HepG2 (cell line): ENCODE measurements at regions not wholly inside any gene's neighbourhood (a gene's known extent, or its start where the extent isn't known, plus 50 kb on each side); places are given as distances from the start of the nearest gene placed in this dataset.

Experiments used
- AKAP8 ChIP-seq: sonication (generic); formaldehyde crosslinking; IDR thresholded peaks from 2 replicates; pipeline ENCODE4 v1.5.1; 2020; ENCODE audit warnings: mild to moderate bottlenecking, missing genetic modification reagents
- GABPA ChIP-seq, 2 experiments: IDR thresholded peaks; 2 replicates each; pipeline ENCODE4 v1.6.1; 2011 to 2016; ENCODE audit warnings: low read depth in 2 of 2, low read length in 1 of 2, missing biosample characterization in 1 of 2, missing genetic modification characterization in 1 of 2
- ZFYVE20 ChIP-seq: sonication (generic); formaldehyde crosslinking; IDR thresholded peaks from 2 replicates; pipeline ENCODE4 v1.8.0; 2023; ENCODE audit warnings: low read depth, mild to moderate bottlenecking, moderate library complexity, missing genetic modification reagents, borderline replicate concordance
- ZNF317 ChIP-seq: sonication (generic); formaldehyde crosslinking; IDR thresholded peaks from 2 replicates; pipeline ENCODE4 v1.5.0; 2020; ENCODE audit warnings: mild to moderate bottlenecking, missing genetic modification reagents
- TF ChIP-seq, protein P1 (sequence below): sonication (generic); formaldehyde crosslinking; conservative IDR thresholded peaks from 2 replicates; pipeline ENCODE4 v1.4.0; 2020; ENCODE audit warnings: missing genetic modification reagents
- TF ChIP-seq, protein P2 (sequence below): sonication (generic); formaldehyde crosslinking; IDR thresholded peaks from 2 replicates; pipeline ENCODE4 v1.4.0; 2020; ENCODE audit warnings: missing genetic modification reagents, borderline replicate concordance
- TF ChIP-seq, protein P3 (sequence below): sonication (generic); formaldehyde crosslinking; IDR thresholded peaks from 2 replicates; pipeline ENCODE4 v1.8.0; 2022; ENCODE audit warnings: mild to moderate bottlenecking, missing genetic modification reagents

DNA sequence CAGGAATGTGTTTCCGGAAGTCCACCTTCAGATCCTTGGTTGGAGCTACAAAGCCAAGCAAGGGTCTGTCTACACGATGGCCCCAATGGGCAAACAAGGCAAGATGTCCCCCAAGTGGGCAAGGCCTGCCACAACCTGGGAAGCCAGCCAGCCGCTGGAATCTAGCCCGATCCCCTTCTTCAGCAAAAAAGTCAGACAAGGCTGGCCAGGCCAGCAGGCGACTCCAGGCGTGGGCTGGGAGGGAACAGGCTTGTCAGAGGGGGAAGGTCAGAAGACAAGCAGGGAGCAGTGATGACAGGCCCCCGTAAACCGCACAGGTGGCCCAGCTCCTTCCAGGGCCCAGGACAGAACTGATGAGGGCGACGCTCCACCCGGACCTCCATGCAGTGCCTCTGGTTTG is 69.7 kb upstream of the WASF3 start (continued):
- TF ChIP-seq, protein P1, sequence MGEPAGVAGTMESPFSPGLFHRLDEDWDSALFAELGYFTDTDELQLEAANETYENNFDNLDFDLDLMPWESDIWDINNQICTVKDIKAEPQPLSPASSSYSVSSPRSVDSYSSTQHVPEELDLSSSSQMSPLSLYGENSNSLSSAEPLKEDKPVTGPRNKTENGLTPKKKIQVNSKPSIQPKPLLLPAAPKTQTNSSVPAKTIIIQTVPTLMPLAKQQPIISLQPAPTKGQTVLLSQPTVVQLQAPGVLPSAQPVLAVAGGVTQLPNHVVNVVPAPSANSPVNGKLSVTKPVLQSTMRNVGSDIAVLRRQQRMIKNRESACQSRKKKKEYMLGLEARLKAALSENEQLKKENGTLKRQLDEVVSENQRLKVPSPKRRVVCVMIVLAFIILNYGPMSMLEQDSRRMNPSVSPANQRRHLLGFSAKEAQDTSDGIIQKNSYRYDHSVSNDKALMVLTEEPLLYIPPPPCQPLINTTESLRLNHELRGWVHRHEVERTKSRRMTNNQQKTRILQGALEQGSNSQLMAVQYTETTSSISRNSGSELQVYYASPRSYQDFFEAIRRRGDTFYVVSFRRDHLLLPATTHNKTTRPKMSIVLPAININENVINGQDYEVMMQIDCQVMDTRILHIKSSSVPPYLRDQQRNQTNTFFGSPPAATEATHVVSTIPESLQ (CRISPR knock-in tag) = no peak
- TF ChIP-seq AKAP8 = no peak
- TF ChIP-seq ZNF317 (CRISPR knock-in tag) = no peak
- TF ChIP-seq ZFYVE20 (CRISPR knock-in tag) = no peak
- TF ChIP-seq GABPA (IDR thresholded peaks at IDR 0.05; ENCODE audit: low read depth, low read length) = no peak
- no peak for TF ChIP-seq GABPA (CRISPR knock-in tag; IDR thresholded peaks at IDR 0.05; ENCODE audit: low read depth)
- TF ChIP-seq, protein P2, sequence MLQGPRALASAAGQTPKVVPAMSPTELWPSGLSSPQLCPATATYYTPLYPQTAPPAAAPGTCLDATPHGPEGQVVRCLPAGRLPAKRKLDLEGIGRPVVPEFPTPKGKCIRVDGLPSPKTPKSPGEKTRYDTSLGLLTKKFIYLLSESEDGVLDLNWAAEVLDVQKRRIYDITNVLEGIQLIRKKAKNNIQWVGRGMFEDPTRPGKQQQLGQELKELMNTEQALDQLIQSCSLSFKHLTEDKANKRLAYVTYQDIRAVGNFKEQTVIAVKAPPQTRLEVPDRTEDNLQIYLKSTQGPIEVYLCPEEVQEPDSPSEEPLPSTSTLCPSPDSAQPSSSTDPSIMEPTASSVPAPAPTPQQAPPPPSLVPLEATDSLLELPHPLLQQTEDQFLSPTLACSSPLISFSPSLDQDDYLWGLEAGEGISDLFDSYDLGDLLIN = no peak
- TF ChIP-seq, protein P3, sequence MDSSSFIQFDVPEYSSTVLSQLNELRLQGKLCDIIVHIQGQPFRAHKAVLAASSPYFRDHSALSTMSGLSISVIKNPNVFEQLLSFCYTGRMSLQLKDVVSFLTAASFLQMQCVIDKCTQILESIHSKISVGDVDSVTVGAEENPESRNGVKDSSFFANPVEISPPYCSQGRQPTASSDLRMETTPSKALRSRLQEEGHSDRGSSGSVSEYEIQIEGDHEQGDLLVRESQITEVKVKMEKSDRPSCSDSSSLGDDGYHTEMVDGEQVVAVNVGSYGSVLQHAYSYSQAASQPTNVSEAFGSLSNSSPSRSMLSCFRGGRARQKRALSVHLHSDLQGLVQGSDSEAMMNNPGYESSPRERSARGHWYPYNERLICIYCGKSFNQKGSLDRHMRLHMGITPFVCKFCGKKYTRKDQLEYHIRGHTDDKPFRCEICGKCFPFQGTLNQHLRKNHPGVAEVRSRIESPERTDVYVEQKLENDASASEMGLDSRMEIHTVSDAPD (CRISPR knock-in tag) = no peak
- TF ChIP-seq, all 625 proteins: peak for 0
